Effector memory CD8-positive, alpha-beta T cell (primary cell): ENCODE measurements at regions not wholly inside any gene's neighbourhood (a gene's known extent, or its start where the extent isn't known, plus 50 kb on each side); places are given as distances from the start of the nearest gene placed in this dataset.
"Not testable (repeated sequence)": the region's sequence is repeated elsewhere in the genome, so short reads cannot be mapped to it uniquely, and the experiment has no call there.

ENCODE experiments used
- ATAC-seq: fragments of 150-1000 bp; cut with Tn5 transposase; replicated peaks from 2 replicates; pipeline ENCODE4 v1.10.0; 2021; ENCODE audit warnings: mild to moderate bottlenecking, moderate library complexity
- DNase-seq, 3 experiments: peaks; one replicate each; pipeline ENCODE4 v3.0.0; 2021
- H3K27ac Mint-ChIP-seq, 2 donors: one replicate each; pipeline ENCODE4 v1.8.0; 2022; ENCODE audit warnings: mild to moderate bottlenecking in 2 of 2, mixed read lengths in 2 of 2, moderate library complexity in 2 of 2
- H3K27me3 Mint-ChIP-seq, 2 donors: one replicate each; pipeline ENCODE4 v1.8.0; 2022; ENCODE audit warnings: mixed read lengths in 2 of 2
- H3K36me3 Mint-ChIP-seq: one replicate; pipeline ENCODE4 v1.8.0; 2022; ENCODE audit warnings: mild to moderate bottlenecking, moderate library complexity, mixed read lengths; ENCODE audit not compliant: insufficient read depth
- H3K4me1 Mint-ChIP-seq, 2 donors: one replicate each; pipeline ENCODE4 v1.8.0; 2022; ENCODE audit warnings: low read depth in 2 of 2, mixed read lengths in 2 of 2
- H3K4me3 Mint-ChIP-seq, 2 donors: one replicate each; pipeline ENCODE4 v1.8.0; 2022; ENCODE audit warnings: mild to moderate bottlenecking in 2 of 2, mixed read lengths in 2 of 2, moderate library complexity in 2 of 2
- H3K9me3 Mint-ChIP-seq, 2 donors: one replicate each; pipeline ENCODE4 v1.8.0; 2022; ENCODE audit warnings: mixed read lengths in 2 of 2

- H3K4me1 Mint-ChIP-seq, result peaks cover 11 to 13% of the 10 kb centered on the region in 2 donors
Measured at GRCh38 chr16:29143739-29144668, 159.2 kb downstream of the LAT start.

DNA sequence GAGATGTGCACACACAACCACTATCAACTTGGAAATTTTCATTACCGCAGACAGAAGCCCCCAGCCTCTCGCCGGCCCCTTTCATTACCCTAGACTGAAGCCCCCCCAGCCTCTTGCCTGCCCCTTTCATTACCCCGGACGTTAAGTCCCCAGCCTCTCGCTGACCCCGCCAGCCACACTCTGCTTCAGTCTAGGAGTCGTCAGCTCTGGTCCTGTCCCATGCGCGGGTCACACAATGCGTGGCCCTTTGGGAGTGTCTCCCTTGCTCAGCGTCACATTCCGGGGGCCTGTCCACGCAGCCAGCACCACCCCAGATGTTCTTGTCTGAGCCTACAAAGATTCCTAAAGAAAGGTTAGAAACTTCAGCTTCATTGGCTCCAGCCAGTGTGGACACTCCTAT is 157.7 kb downstream of the LAT start:
- DNase-seq, ATAC-seq, H3K4me3 Mint-ChIP-seq, H3K27me3 Mint-ChIP-seq, H3K9me3 Mint-ChIP-seq, H3K36me3 Mint-ChIP-seq, H3K4me1 Mint-ChIP-seq: not testable (repeated sequence)
- peak overlapping the region in 1 of 2 donors; percentile 36 for H3K27ac Mint-ChIP-seq

More at GRCh38 chr16:29143739-29144668, 159.2 kb downstream of the LAT start:
- not testable (repeated sequence) for H3K4me3 Mint-ChIP-seq, ATAC-seq, DNase-seq, H3K9me3 Mint-ChIP-seq, H3K36me3 Mint-ChIP-seq, H3K27me3 Mint-ChIP-seq
- peak overlapping the region; percentile 36 to 80 for H3K27ac Mint-ChIP-seq

GRCh38 chr16:29141586-29142324 is 156.9 kb downstream of the LAT start:
- H3K36me3 Mint-ChIP-seq, result peaks cover 8% of the 10 kb centered on the region
- ATAC-seq (no peak), DNase-seq (no peak)
- H3K27me3 Mint-ChIP-seq, result no peaks in the 10 kb centered on the region
- H3K4me3 Mint-ChIP-seq, result no peak overlapping the region
- H3K4me1 Mint-ChIP-seq, result peaks cover 3 to 7% of the 10 kb centered on the region in 2 donors
- H3K9me3 Mint-ChIP-seq, result no peaks in the 10 kb centered on the region
- H3K27ac Mint-ChIP-seq, result peak overlapping the region in 1 of 2 donors; percentile 36

DNA sequence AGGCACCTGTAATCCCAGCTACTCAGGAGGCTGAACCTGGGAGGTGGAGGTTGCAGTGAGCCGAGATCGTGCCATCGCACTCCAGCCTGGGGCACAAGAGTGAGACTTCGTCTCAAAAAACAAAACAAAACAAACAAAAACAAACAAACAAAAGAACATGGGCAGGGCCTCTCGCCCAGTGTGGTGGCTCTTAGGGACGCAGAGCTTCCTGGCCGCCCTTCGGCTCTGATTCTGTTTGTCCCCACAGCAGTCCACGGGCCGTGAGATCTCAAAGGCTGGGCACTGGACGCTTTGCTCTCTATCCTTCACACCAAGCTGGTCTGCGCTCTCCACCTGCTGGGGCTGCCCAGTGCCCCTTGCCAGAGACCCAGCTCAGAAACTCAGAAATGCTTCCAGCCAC is 156.3 kb downstream of the LAT start:
- not testable (repeated sequence) for ATAC-seq, H3K27ac Mint-ChIP-seq, H3K4me3 Mint-ChIP-seq, H3K4me1 Mint-ChIP-seq, H3K9me3 Mint-ChIP-seq, DNase-seq, H3K27me3 Mint-ChIP-seq
- peaks cover 11% of the 10 kb centered on the region for H3K36me3 Mint-ChIP-seq

- H3K27me3 Mint-ChIP-seq, H3K4me1 Mint-ChIP-seq, ATAC-seq, H3K4me3 Mint-ChIP-seq, H3K9me3 Mint-ChIP-seq, H3K27ac Mint-ChIP-seq, DNase-seq: not testable (repeated sequence)
- H3K36me3 Mint-ChIP-seq, result peaks cover 12% of the 10 kb centered on the region
Measured at GRCh38 chr16:29139901-29140855, 155.3 kb downstream of the LAT start.

DNA sequence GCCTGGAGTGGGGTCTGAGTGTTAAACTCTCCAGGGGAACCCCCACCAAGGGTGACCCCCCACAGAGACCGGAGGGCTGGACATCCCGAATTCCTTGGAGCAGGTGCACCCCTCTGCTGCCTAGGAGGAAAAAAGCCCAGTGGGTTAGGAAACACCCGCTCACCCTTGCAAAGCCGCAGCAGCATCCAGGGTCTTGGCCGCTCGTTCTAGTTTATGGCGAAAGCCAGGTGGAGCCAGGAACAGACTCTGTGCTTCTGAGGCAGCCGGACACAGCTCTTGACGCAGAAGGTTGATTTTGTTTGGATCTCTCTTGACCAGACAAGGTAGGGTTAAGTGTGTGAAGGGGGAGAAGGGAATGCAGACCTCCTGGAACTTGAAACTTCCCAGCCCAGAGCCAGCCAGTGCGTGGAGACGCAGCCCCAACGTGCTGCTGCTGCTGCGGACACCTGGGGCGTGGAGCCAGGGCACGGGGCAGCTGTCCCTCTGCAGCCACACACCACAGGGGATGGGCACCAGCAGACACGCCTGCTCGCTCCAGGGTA is 154.5 kb downstream of the LAT start:
- Mint-ChIP-seq H3K36me3 (peaks cover 12% of the 10 kb centered on the region), H3K27me3 (no peaks in the 10 kb centered on the region), H3K27ac (no peak overlapping the region), H3K4me1 (peaks cover 9 to 14% of the 10 kb centered on the region in 2 donors), H3K9me3 (no peaks in the 10 kb centered on the region), H3K4me3 (no peak overlapping the region)
- no peak for ATAC-seq
- DNase-seq, result no peak

- H3K9me3 Mint-ChIP-seq, H3K27me3 Mint-ChIP-seq, H3K27ac Mint-ChIP-seq, DNase-seq, ATAC-seq, H3K4me3 Mint-ChIP-seq: not testable (repeated sequence)
- Mint-ChIP-seq H3K36me3 (peaks cover 12% of the 10 kb centered on the region), H3K4me1 (peaks cover 9 to 14% of the 10 kb centered on the region in 2 donors)
Measured at GRCh38 chr16:29138698-29139097, 153.8 kb downstream of the LAT start.

DNA sequence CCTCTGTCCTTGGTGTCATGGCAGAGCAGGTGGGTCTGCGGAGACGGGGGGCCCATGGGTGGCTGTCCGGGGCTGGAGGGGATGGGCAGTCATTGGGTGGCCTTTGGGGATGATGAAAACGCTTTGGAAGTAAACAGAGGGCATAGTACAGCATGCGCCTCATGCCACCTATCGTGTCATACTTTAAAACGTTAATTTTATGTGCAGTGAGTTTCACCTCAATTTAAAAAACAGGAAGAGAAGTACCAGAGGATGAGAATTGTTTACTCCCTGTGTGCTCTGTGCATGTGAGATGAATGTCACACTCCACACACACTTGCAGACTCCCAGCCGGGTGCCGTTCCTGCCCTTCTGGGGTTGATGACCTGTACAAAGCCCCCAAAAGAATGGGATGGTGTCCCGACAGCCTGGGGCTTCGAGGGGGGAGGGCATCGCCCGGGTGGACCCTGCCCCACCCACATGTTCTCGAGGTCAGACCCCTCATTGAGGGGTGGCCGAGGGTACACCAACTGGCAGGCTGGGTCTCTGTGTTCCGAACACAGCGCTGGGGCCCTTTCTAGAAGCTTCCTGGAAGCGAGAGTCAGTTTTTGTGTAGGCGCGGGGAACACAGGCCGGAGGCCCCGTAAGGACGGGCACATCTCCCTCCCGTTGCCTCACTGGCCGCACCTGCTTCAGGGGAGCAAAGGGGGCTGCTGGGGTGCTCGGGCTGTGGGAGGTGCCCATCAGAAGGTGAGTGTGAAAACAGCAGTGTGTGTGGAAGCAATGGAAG is 153.2 kb downstream of the LAT start:
- H3K36me3 Mint-ChIP-seq, result peaks cover 12% of the 10 kb centered on the region
- H3K27me3 Mint-ChIP-seq, ATAC-seq, DNase-seq, H3K9me3 Mint-ChIP-seq, H3K4me3 Mint-ChIP-seq: not testable (repeated sequence)
- peaks cover 9 to 14% of the 10 kb centered on the region in 2 donors for H3K4me1 Mint-ChIP-seq
- H3K27ac Mint-ChIP-seq, result peak overlapping the region in 1 of 2 donors; percentile 63

DNA sequence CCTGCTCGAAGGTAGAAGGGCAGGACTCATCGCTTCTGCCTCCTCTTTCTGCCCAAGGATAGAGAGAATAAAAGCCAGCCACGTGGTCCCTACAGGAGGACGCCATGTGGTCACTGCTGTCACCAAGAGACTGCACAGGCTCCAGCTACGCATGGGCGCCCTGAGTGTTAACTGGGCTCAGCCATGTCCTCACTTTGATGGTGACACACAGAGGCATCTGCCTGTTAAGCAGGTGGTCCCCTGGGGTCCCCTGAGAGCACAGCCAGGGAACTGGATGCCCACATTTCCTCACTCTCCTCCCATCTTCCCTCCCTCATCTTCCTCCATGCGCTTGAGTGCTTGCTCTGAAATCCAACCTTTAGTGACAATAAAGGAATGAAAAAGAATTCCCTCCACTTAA is 152.6 kb downstream of the LAT start:
- H3K4me1 Mint-ChIP-seq, result peaks cover 9 to 14% of the 10 kb centered on the region in 2 donors
- H3K4me3 Mint-ChIP-seq, DNase-seq, ATAC-seq, H3K9me3 Mint-ChIP-seq, H3K27me3 Mint-ChIP-seq: not testable (repeated sequence)
- H3K36me3 Mint-ChIP-seq, result peaks cover 14% of the 10 kb centered on the region
- peak overlapping the region in 1 of 2 donors; percentile 63 for H3K27ac Mint-ChIP-seq

DNA sequence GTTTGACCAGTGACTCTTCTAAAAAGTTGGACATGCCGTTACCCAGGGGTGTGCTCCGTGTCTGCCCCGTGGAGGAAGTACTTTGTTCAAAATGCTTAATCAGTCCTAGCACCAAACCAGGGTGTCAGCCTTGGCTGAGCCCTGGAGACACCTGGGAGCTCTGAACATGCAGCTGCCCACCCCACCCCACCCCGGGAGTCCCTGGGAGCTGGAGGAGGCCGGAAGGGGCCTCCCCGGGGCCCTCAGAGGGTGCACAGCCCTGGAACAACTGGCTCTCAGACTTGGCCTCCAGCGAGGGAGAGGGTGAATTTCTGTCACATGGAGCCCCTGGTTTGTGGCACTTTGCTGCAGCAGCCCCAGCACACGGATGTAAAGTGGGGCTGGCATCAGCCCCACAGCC is 152.1 kb downstream of the LAT start:
- Mint-ChIP-seq H3K36me3 (peaks cover 16% of the 10 kb centered on the region), H3K4me1 (peaks cover 9 to 14% of the 10 kb centered on the region in 2 donors)
- not testable (repeated sequence) for H3K4me3 Mint-ChIP-seq, H3K27me3 Mint-ChIP-seq, DNase-seq, H3K27ac Mint-ChIP-seq, H3K9me3 Mint-ChIP-seq, ATAC-seq

DNA sequence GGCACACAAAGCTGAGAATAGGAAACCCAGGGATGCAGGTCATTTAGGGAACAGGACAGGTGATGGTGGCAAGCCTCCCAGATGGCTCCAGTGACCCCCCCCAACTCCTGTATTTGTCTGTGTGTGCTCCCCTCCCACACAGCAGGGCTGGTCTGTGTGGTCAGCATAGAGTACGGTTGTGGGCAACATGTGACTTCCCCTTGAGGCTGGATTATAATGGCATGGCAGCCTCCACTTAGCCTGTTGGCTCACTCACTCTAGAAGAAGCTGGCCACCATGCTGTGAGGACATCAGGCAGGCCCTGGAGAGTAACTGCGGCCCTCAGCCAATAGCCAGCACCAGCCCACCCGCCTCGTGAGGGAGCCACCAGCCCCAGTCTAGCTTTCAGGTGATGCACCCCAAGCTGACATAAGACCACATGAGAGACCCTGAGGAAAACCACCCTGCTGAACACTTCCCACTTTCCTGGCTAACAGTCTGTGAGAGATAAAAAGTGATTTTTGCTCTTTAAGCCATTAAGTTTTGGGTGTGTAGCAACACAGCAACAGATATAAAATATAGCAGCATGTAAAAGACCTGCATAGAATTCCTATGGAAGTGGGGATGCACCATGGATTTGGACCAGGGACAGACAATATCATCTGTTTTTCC is 151.3 kb downstream of the LAT start:
- not testable (repeated sequence) for H3K9me3 Mint-ChIP-seq, H3K4me3 Mint-ChIP-seq, DNase-seq, H3K27me3 Mint-ChIP-seq
- H3K27ac Mint-ChIP-seq, result peak overlapping the region; percentile 76 to 77
- peaks cover 9 to 14% of the 10 kb centered on the region in 2 donors for H3K4me1 Mint-ChIP-seq
- H3K36me3 Mint-ChIP-seq, result peaks cover 16% of the 10 kb centered on the region
- ATAC-seq, result peak; percentile 31

GRCh38 chr16:29135098-29135497 is 150.2 kb downstream of the LAT start:
- not testable (repeated sequence) for DNase-seq, H3K27me3 Mint-ChIP-seq, H3K9me3 Mint-ChIP-seq, H3K4me3 Mint-ChIP-seq, ATAC-seq
- H3K27ac Mint-ChIP-seq, result peak overlapping the region; percentile 29 to 45
- peaks cover 9 to 11% of the 10 kb centered on the region in 2 donors for H3K4me1 Mint-ChIP-seq
- peaks cover 10% of the 10 kb centered on the region for H3K36me3 Mint-ChIP-seq
